ENCODE measurements at regions not wholly inside any gene's neighbourhood (a gene's known extent, or its start where the extent isn't known, plus 50 kb on each side); places are given as distances from the start of the nearest gene placed in this dataset.

DNA sequence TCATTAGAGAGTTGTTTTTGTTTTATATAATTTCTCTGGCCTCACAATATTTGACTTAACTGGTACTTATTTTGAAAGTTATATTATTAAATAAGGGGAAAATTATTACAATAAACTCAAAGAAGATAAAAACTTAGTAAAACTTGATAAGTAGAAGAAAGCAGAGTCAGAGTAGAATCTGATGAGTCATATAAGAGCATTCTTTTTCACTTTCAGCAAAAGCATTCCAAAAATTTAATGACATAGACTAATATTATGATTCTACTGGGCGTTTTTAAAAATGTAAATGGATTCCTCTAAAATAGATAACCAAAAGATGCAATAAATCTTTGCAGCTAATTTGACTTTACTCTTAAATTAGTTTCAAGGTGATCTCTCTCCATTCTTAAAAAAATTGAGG lies 366.3 kb upstream of the IMPG1 start:
- TF ChIP-seq CTCF (IDR thresholded peaks at IDR 0.05; ENCODE audit: borderline replicate concordance, extremely low read depth, low read length, poor library complexity, severe bottlenecking) (no peak), EZH2 (IDR thresholded peaks at IDR 0.05; ENCODE audit: borderline replicate concordance, low read depth, low read length, severe bottlenecking) (no peak)

All from DND-41 (cell line).